NCI-H1694 treated with DMSO at 0.1 percent for 48 hours (cell line): ENCODE measurements at regions not wholly inside any gene's neighbourhood (a gene's known extent, or its start where the extent isn't known, plus 50 kb on each side); places are given as distances from the start of the nearest gene placed in this dataset.

Experiments
- DNase-seq: peaks from one replicate; lab custom pipeline; 2025; lab: John Stamatoyannopoulos, UW

DNA sequence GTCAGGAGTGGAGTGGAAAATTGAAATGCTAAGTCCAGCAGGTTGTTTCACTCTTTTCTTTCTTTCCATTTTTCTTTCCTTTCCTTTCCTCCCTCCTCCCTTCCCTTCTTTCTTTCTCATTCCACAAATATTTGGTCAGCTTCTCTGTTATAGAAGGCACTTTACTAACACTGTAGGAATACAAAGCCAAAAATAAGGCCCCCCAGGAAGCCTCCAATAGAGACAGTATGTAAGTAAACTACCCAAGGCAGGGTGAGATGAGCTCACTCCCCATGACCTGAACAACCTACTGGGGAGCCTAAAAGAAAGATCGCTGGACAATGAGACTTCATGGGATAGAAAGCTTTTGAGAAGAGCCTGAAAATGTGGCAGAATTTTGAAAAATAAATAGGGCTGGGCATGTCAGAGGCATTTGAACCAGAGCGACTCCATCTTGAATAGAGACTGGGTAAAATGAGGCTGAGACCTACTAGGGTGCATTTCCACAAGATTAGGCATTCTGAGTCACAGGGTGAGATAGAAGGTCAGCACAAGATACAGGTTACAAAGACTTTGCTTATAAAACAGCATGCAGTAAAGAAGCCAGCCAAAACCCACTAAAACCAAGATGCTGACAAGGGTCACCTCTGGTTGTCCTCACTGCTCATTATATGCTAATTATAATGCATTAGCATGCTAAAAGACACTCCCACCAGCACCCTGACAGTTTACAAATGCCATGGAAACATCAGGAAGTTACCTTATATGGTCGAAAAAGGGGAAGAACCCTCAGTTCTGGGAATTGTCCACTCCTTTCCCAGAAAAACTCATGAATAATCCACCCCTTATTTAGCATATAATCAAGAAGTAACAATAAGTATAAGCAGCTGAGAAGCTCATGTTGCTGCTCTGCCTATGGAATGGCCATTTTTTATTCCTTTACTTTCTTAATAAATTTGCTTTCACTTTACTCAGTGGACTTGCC is 158.9 kb upstream of the EGFLAM start:
- DNase-seq, result no peak

DNA sequence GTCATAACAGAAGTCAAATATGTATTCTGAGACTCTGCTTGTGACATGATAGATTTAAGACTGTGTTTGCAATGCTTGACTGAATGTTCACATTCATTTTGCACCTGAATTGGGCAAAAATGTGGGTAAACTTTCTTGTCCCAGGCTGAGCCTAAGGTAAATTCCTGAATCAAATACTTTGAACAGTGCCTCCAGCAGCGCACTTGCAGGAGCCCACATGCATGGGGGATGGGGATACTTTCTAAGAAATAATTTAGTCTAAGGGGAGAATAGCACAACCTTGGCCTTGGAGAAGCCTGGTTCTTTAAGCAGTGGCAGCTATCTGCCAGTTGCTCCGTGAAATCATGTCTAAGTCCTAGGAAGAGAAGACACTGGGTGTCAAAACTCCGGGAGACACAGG is 163.5 kb upstream of the EGFLAM start:
- DNase-seq, result no peak

DNA sequence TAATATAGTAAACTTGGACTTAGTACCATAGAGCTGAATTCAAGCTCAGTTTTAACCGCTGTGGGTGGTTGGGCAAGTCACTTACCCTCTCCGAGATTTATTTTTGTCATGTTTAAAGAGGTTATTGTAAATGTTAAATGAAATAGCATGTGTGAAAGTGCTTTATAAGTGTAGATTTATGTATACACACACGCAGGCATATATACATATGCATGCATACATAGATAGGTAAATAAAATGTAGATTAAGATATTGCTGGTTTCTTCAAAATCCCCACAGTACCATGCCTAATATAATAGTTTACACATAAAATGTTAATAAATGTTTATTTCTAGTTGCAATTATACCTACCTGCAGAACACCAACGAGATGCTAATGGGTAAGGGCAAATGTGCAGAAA is 164.5 kb upstream of the EGFLAM start:
- no peak for DNase-seq

DNA sequence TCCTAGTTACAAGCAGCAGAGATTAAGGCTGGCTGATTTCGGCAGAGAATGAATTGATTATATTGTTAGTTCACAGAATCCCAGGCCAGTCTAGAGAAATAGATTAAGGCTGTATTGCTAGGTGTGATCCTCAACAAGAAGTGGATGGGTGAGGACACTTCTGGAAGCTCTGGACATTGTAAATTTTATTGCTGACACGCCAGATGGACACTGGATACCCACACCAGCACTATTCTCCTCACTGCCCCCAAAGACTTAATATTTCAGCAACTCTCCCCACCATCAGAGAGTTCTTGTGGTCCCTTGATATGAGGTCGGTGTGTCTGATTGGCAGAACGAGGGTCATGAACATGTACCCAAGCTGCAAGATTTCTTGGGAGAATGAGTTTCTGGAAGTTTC is 171.6 kb upstream of the EGFLAM start:
- no peak for DNase-seq

DNA sequence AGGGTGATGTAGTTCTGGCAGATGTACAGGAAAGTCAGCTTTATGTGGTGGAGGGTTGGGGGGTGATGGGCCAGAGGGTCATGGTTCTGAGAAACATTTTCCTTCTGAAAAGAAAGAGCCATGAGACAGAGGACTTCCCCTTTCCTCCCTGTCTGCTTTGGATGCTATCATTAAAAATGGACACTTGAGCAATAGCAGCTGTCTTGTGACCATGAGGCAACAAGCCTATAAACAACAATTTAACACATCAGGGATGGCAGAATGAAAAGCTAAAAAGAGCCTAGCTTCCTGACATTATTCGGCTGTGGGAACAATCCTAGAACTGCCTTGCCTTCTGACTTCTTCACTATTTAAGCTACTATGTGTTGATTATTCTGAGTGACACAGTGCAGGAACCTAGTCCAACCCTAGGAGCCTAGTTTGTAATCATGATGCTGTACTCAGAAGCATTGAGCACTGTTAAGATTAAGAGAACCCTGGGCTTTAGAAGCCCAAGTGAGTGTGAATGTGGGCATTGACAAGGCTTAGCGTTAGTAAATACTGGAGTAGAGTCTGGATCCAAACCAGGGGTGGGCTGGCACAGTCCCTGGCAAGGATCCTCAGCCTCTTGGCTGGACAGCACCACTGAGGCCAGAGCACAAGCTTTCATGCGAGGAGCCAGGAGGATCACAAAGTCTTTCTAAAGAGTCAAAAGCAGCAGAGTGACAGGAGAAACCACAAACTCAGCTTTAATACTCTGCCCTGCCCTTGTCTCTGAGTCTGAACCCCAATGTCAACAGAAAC is 178.5 kb upstream of the EGFLAM start:
- no peak for DNase-seq

DNA sequence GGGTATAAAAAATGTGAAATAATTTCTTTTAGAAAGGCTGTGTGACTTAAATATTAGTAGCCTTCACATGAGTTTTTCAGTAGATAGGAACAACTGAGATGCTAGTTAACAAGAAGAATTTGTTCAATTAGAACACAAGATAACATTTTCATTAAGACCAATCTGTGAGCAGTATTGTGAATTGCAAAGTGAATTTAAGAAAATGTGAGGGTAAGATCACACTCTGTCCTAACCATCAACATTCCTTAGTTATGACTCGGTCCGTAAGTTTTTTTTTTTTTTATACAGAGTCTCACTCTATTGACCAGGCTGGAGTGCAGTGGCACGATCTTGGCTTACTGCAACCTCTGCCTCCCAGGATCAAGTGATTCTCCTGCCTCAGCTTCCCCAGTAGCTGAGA is 180.2 kb upstream of the EGFLAM start:
- DNase-seq, result no peak

DNA sequence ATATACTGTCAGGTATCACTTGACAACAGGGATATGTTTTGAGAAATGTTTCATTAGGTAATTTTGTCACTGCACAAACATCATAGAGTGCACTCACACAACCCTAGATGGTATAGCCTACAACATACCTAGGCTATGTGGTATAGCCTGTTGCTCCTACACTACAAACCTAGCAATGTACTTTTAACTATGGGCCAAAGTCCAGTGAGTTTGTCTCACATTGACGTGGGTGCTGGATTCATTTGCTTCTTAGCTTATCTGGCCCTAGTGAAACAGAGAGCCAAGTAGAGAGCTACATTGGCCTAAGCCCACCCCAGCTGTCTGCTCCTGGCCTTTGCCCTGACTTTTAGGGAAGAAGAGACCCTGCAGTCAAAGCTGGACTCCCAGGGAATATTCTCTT is 180.7 kb upstream of the EGFLAM start:
- no peak for DNase-seq

DNA sequence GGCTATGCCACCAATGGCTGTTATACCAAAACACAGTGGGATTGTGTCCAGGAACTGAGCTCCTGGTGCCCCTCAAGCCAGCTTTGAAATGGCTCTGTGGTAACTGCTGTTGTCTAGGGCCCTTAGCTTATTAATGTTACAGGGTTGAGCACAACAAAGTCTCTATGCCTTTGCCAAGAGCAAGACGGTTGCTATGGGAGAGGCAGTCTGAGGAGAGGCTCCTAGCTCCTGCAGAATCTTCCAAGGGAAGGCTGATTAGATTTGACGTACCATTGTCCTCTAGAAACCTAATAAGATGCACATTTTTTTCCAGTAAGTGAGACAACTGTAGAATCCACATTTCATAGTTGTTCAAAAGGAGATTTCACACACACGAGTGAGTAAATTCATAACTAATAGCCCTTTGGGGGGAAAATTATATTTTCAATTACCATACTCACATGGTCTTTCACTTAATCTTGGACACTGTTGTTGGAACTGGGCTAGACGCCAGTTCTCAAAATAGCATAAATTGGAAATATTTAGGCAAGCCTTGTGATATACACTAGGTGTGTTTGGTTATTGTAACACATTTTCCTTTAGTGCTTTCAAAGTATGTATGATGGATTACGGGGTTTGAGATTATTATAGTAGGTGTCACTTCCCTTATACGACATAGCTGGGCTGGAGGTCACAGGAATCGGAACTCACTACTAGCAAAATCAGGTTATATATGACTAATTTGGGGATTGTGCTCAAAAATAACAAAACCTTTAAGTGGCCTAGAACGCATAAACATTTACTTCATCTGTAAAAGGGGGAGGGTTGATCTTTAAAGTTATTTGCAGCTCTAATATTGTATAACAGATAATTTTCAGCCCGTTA is 186.3 kb upstream of the EGFLAM start:
- DNase-seq, result no peak

DNA sequence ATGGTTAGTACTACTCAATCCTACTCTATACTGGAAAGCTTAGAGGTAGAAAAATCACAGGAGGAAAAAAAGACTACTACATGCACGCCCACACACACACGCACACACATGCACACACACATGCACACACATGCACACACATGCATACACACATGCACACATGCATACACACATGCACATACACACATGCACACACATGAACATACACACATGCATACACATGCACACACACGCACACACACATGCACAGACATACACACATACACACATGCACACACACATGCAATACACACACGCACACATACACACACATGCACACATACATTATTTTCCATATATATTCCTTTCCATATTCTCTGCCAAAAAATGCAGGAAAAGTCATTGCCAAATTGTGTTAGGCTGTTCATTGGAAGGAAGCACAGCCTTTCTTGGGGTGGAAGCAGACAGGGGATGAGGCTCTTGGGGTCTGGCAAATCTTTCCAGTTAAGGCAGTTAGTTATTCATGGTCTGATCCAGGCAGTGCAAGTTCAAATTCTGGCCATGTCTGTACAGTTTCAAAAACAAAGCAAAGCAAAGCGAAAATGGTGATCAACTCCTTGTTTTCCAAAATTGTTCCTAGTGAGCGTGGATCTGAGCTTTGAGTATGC is 187.9 kb upstream of the EGFLAM start:
- no peak for DNase-seq

DNA sequence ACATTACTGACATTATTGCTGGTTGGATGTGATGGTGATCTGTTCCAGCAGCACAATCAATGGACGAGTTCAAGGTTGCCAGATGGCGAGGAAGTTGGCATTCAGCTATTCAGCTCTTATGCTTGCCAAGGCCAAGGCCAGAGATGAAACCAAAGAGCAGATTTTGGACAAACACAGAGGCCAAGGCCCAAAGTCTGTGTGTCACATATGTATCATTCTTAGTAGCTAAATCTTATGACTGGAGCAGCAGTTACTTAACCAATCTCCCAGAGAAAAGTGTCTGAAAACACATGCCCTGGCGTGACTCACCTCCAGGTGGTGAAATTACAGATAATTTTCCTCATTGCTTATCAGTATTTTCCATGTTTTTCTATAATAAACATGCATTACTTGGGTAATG is 189.0 kb upstream of the EGFLAM start:
- DNase-seq, result no peak

DNA sequence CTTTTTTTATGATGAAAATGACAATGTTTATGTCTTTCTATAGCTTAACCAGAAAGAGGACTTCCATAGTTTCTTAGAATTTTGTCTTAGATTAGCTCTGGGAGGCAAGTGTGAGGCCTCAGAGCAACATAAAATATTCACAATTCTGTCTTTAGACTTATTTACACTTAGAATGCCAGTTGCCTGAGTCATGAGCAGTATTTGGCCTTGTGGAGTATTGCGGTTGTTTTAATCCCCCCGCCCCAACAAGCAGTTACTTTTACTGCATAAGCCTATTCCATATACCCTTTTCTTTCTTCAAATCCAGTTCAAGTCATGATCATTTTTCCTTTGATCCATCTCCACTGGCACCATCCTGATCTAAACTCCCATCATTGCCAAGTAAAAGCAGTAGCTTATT is 198.0 kb upstream of the EGFLAM start:
- DNase-seq, result no peak

DNA sequence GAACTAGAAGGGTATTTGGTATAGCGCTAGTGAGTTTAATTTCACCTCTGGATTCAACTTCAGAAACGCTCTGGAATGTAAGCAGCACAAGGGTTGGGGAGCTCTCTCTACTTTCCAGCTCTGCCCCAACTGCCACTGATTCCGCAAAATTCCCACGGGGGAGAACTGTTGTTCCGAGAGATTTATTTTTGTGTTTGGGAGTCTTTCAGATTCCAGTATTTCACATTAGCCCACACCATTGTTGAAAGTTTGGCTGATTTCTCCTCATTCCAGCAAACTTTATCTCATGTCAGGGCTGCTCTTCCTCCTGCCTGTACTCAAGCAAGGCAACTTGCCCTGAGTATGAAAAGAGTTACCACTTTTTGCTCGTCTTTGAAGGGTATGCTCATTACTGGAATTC is 198.5 kb upstream of the EGFLAM start:
- DNase-seq, result no peak

DNA sequence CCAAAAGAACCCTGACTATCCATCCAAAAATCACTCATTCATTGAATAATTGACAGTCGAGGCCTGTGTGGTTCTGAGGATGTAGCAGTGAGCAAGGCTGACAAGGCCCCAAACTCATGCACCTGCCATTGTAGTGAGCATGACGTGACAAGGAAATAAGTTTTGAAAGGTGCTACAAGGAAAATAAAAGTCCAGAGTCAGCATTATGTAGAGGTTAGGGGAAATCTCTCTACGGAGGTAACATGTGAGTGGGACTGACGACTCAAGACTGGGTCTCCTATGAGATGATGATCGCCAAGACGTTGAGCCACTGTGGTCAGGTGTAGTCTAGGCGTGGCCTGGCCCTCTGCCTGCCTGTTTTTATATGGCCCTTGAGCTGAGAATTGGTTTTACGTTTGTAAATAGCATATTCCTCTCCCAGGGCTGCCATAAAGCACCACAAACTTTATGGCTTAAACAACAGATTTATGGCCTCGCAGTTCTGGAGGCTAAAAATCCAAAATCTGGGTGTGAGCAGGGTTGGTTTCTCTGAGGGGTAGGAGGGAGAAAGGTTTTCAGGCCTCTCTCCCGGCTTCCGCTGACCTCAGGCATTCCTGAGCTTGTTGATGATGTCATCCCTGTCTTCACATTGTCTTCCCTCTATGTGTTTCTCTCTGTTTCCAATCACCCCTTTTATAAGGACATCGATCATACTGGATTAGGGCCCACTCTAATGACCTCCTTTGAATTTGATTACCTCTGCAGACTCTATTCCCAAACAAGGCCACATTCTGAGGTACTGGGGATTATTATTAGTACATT is 206.4 kb upstream of the EGFLAM start:
- no peak for DNase-seq

DNA sequence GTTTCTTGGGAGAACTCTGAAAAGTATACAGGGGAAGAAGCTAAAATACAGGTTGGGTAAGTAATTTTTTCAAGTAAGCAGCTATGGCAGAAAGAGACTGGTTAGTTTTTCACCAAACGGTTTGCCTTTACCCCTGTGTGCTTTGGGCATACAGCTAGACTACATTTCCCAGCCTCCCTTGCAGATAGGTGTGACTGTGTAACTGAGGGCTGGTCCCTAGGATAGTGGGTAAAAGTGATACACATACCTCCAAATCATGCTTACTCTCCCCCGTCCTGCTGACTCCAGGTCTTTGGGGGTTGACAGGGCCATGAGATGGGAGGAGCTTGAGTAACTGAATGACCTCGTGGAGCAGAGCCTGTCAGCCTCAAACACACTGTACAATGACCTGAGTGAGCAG is 208.6 kb upstream of the GDNF start:
- DNase-seq, result no peak

DNA sequence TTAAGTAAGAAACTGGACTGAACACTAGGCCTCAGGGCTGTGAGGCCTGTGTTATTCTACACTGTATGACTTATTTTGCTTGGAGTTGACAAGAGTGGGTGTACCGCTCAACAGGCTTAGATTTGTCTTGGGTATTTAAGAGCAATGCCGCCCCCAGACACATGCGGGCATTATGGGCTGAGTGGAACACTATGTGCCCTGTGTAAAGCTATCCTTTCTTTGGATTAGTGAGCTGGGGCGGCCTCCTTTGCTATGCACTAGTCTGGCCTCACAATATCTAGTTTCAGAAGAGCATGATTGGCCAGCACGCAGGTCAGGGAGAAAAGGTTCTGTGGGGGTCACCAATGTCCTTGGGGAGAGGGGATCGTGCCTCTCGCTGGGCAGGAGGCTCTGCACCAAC is 206.3 kb upstream of the GDNF start:
- DNase-seq, result no peak

DNA sequence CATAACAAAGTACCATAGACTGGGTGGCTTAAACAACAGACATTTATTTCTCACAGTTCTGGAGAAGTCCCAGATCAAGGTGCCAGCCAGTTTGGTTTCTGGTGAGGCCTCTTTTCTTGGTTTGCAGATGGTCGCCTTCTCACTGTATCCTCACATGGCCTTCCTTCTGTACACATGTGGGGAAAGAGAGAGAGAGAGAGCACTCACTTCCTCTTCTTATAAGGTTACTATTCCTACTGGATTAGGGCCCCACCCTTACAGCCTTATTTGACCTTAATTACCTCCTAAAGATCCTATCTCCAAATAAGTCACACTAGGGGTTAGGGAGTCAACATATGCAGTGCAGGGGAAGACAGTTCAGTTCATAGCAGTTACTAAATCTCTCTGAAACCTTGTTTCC is 205.6 kb upstream of the GDNF start:
- no peak for DNase-seq

DNA sequence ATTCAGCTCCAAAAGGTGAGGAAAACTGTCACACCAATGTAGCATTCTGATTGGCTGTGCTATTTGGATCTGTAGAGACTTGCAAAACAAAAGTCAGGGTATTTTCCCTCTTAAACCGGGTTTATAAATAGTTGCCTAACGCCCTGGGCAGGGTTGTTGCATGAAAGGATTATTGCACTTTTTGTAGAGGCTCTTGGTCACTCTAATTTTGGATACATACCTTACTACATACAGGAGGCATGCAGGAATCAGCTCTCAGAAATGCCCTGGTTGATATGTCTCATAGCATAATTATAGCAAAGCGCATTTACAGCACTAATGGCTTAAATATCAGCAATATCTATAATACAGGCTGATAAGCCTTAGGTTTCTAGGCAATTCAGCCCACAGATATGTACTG is 200.0 kb upstream of the GDNF start:
- no peak for DNase-seq

DNA sequence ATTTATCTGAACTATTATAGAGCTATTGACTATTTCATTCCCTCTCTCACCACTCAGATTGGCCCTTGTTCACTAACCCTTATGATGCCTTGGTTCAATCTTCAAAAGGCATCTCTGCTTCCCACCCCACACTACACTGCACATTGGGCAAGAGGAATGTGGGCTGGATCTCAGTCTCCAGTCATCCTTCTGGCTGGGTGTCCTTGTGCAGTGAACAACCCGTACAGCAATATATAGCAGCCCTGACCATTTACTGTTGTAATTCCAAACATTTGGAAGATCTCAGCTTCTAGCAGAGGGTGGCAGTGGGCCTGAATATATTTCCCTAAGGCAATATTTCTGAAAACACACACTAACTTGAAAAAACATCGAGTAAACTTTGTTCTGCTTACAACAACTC is 199.2 kb upstream of the GDNF start:
- DNase-seq, result no peak

DNA sequence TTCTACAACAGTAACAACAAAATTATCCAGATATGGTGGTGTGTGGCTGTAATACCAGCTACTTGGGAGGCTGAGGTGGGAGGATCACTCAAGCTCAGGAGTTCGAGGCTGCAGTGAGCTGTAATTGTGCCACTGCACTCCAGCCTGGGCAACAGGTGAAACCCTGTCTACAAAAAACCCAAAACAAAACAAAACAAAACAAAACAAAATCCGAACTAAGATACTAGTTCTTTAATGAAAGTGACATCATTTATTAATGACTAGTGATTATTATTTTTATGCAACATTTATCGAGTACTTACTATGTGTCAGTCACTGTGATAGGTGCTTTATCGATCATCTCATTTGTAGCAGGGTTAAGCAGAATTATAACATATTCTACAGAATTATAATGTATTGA is 196.9 kb upstream of the GDNF start:
- DNase-seq, result no peak

DNA sequence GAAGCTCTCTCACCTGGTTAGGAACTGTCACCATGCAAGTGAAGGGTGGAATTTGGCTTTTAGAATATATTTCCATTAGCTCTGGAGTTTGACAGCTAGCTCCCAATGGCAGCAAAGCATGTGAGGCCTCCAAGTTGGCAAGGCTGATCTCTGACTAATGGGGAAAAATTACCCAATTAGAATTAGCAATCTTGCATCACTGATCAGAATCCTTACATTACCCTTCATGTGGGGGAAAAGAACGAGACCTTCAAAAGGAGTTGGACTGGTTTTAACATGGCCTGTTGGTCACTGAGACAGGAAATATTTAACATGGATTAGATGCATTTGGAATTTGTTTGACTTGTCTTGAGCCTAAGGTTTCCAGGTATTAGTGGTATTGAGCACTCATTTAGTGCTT is 192.3 kb upstream of the GDNF start:
- DNase-seq, result no peak

DNA sequence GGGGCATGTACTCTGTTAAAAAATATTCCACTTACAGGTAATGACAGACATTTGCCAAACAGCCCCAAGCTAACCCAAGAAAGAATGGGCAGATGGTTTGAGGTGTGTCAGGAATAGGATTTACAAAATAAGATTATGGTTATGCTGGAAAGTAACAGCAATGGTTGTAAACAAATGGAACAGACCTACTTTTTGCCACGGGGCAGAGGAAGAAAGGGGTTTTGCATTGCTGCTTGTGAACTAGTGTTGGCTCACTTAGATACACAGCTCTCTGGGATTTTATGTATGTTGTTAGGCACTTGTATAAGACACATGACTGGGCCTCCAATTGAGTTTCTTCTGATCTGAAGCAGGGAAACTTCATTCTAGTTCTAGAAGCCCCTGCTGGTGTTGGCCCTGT is 191.5 kb upstream of the GDNF start:
- no peak for DNase-seq
